GM20431 (cell line): ENCODE measurements at regions not wholly inside any gene's neighbourhood (a gene's known extent, or its start where the extent isn't known, plus 50 kb on each side); places are given as distances from the start of the nearest gene placed in this dataset.

ENCODE experiments used
- in situ Hi-C: fragments of 300-500 bp; cut with MseI, MboI; formaldehyde crosslinking; loops from one replicate; pipeline ENCODE4 v1.15.0; 2020; ENCODE audit warnings: low sequenced_read_pairs; ENCODE audit not compliant: unreplicated experiment

DNA sequence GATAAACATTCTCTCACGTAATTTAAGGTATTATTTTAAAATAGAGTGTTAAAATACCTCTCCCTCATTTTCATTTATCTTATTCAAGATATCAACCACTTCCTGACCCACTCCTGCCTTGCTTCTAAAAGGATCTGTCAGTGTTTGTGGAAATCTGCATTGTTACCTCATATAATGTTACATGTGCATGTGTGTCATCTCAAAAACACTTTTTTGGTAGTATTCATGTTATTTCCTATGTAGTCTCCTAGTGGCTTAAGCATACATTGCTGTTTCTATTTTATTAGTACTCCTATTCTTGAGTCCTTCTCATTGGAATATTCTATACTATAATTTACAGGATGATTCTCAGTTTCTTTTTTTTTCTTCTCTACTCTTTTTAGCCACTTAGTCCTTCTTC, 1360.7 kb upstream of the CELF2 start:
- in situ Hi-C loops, result no loop called here

DNA sequence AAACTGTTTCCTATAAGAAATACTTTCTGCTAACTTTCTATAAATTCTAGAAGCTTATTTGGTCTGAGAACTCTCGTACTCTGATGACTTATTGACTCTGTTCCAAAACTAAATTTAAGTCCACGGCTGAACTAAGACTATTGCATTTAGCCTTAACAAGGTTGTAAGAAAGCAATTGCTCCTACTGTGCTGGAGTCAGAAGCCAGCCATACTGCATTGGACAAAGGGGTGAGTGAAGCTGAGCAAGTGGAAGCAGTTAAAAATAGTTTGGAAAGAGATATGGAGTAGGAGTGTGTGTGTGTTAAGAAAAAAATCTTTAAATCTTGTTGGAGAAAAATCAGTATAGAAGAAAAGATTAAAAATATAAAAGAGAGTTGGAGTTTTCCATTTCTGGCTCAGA, 1360.1 kb upstream of the CELF2 start:
- in situ Hi-C loops, result no loop called here

DNA sequence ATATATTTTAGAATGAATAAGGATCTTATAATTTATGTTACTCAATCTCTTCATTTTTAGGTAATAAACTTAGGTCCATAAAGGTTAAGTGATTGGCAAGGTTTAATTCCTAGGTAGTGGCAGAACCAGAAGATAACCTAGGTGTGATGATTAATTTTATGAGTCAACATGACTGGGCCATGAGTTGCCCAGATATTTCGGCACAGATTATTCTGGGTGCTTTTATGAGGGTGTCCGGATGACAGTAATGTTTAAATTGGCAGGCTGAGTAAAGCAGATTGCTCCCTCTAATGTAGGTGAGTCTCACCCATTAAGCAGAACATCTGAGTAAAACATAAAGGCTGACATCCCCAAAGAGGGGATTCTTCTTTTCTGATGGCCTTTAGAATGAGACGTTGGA, 1349.3 kb upstream of the CELF2 start:
- in situ Hi-C loops, result no loop called here

DNA sequence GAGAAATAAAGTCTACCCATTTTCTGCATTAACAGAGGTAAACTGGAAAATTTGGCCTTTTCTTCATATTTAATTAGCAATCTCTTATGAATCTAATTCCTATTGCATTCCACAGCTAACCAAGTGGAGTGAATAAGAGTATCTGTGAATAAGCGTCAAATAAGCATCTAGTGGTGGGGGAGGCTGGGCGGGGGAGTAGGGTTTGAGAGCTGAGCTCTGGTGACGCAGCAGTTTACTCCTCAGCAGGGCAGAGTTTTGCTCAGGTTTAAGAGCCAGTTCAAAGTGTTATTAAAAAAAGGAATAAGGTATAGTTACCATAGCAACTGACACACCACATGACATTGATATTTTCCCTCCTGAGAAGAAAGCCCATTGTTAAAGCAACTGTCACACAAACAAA, 1346.8 kb upstream of the CELF2 start:
- in situ Hi-C loops, result no loop called here

DNA sequence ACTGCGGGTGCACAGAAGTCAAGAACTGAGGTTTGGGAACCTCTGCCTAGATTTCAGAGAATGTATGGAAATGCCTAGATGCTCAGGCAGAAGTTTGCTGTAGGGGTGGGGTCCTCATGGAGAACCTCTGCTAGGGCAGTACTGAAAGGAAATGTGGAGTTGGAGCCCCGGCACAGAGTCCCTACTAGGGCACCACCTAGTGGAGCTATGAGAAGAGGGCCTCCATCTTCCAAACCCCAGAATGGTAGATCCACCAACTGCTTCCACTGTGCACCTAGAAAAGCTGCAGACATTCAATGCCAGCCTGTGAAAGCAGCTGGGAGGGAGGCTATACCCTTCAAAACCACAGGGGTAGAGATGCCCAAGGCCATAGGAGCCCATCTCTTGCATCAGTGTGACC, 1336.0 kb upstream of the CELF2 start:
- in situ Hi-C loops, result no loop called here

- in situ Hi-C loops, result no loop called here
Observed at GRCh38 chr10:9682802-9683201, 1334.9 kb upstream of the CELF2 start.

GRCh38 chr10:9684186-9684585, 1333.5 kb upstream of the CELF2 start:
- in situ Hi-C loops, result no loop called here

GRCh38 chr10:9685596-9685995, 1332.1 kb upstream of the CELF2 start:
- in situ Hi-C loops, result no loop called here

GRCh38 chr10:9688711-9689110, 1329.0 kb upstream of the CELF2 start:
- in situ Hi-C loops, result no loop called here

DNA sequence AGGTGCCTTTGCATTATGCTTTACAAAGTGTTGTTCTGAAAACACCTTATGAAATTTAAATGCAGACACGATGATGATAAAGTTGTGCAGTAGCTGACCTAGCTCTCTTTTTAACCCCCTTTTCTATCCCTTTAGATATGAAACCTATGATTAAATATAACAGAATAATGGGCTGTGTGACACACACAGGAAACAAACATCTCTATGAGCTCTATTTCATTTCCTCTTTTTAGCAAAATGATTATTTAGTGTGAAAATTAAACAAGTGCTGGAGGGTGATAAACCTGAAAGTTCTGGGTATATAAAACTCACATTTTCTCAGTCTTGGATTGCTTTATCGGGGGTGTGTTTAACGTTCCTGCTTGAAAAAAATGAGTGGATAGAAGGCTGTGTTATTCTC, 1310.5 kb upstream of the CELF2 start:
- in situ Hi-C loops, result no loop called here

DNA sequence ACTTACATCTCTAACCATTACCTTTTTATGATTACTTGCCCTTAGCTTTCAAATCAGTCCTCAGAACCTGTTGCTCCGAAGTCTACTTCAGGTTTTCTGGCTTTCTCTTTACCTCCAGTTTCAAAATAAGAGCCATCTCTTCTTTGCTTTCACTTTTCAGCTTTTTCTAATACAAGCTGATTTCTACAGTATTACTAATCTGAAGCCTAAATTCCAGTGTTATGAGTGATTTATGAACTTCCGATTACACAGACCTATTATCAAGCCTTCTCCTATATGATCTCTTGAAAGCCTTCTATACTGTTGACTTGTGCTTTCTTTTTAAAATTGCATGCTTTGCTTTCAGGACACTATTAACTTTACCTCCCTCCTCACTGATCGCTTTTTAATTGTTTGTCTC, 1307.8 kb upstream of the CELF2 start:
- in situ Hi-C loops, result no loop called here

DNA sequence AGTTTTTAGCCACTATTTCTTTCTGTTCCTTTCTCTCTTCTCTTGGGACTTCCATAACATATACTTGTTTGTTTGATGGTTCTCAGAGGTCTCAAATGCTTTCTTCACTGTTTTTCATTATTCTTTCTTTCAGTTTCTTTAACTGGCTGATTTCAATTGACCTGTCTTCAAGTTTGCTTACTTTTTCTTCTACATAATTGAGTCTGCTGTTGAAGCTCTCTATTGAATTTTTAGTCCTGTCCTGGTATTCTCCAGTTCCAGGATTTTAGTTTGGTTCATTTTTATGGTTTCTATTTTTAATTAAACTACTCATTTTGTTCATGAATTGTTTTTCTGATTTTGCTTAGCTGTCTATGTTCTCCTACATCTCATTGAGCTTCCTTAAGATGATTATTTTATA, 1305.3 kb upstream of the CELF2 start:
- in situ Hi-C loops, result no loop called here

DNA sequence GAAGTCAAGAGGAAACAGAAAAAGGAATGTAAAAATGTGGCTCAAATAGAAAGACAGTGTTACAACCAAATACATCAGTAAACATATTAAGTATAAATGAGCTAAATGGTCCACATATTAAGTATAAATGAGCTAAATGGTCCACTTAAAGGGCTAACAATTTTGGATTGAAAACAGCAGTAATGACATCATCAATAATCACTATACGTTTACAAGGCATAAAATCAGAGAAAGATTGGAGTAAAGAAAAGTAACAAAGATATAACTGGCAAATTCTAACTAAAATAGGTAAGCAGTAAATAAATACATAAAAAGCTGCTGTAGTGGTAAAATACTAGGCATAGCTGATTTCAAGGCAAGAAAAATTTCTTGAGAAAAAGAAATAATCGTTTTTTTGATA, 1298.4 kb upstream of the CELF2 start:
- in situ Hi-C loops, result no loop called here

- in situ Hi-C loops, result no loop called here
Observed at GRCh38 chr10:9733766-9734165, 1283.9 kb upstream of the CELF2 start.

- in situ Hi-C loops, result no loop called here
Observed at GRCh38 chr10:9734218-9734617, 1283.5 kb upstream of the CELF2 start.

DNA sequence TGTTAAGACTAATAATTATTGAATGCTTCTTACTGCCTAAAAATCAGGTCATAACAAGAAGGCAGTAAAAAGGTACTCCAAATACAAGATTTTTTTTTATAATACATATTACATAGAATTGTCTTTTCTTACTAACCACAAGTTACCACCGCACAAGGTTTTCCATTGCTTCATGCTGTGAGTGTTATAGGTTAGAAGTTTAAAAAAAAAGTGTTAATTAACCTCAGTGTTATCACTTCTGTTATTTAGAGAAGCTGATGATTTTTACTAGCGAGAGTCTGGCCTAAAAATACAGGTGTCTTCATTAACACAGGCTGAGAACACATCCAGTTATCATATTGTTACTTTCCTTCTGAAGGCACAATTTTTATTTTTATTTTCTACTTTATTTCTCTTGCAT, 1281.9 kb upstream of the CELF2 start:
- in situ Hi-C loops, result no loop called here

DNA sequence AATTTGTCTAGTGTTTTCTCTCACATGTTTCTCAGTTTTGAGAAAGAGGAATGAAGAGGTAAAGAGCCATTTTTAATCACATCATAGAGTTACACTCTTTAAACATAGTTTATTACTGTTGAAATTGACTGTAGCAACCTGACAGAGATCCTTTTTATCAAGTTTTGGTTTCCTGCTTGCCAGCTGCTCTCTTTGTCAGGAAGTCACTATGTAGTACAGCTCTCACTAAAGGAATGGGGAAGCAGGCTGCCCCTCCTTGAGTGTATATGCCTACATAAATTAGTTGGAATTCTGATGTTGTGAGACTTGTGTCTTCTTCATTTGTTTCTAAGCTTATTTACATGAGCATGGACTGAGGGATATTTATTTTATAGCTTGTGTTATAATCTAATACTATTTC, 1274.0 kb upstream of the CELF2 start:
- in situ Hi-C loops, result no loop called here

GRCh38 chr10:9745158-9745557, 1272.5 kb upstream of the CELF2 start:
- in situ Hi-C loops, result no loop called here

DNA sequence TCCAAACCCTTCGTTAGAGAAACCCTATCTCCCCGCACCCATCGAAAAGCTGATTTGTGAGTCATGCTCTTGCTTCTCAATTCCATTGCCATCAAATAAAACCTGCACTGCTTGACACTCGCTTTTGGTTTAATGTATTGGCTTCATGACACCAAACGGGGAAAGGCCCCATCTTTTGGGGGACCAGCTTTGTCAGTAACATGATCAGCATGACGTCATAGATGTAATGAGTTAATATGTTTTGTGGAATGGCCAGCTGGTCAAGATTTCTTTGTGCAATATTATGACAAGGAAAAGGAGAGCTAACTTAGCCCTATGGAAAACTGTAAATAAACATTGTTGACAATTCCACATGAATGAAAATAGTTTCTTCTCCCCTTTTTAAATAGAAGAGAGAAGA, 1260.5 kb upstream of the CELF2 start:
- in situ Hi-C loops, result no loop called here

- in situ Hi-C loops, result no loop called here
Observed at GRCh38 chr10:9759596-9759995, 1258.1 kb upstream of the CELF2 start.

DNA sequence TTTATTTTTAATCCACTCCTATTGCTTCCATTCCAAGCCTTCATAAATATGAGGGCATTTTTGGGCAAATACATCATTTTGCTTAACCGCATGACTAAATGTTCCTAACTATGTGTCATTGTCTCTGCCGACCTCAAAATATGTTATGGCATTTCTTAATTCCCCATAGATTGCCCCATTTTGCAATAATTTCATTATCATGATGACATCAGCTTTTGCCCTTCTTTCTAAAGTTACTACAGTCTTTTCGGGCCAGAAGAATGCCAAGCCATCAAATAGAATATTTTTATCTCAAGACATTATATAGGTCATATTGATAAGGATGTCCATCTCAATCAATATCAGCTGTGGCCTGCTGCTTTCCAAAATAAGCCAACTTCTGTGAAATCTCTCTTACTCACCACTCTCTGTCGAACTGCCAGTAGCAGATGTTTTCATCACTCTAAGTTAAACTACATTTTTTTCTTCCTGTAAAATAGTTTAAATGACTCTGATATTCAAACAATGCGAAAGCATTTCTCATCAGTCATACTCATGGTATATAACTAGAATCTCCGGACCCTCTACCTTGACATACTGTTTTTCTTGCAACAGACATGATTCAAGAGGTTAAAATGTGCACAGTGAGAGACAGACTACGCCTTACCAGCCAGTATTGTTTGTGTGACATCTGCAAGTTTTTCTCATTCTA, 1254.6 kb upstream of the CELF2 start:
- in situ Hi-C loops, result no loop called here

DNA sequence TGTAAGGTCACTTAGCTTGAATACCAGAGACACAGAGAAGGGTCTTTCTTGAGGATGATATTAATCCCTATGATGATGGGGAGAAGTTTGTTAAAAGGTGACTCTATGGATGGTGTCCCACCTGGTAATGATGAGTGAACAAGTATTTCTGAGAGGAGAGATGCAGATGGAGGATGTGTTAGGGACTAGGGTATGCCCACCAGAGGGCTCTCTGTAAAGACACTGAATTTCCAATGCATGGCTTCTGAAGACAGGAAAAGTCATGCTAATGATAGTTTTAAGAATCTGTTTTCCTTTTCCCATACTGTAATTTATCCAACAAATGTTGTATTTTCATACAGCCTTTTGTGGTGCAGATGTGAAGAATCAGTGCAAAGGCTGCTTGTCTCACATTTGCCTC, 1250.9 kb upstream of the CELF2 start:
- in situ Hi-C loops, result no loop called here

DNA sequence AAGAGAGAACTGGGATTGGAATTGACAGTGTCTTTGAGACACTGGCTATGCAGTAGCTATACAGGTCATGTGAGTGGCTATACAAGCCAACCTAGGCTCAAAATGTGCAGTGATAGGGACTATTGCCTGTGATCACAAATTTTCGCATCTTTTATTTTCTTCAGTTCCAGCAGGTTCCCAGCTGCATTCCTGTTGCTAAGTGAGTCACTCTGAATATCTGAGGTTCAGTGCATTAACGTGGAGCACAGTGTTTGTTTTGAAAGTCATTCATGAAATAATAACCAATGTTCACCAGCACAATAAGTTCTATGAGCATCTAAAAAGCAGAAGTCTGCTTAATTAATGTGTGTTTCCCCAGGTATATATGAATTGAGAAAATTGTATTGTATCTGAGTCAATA, 1236.0 kb upstream of the CELF2 start:
- in situ Hi-C loops, result no loop called here
